Testis (tissue), 2 donors: ENCODE measurements at regions not wholly inside any gene's neighbourhood (a gene's known extent, or its start where the extent isn't known, plus 50 kb on each side); places are given as distances from the start of the nearest gene placed in this dataset.

Experiments used
- CTCF ChIP-seq, 3 experiments: fragments of 450-650 bp in 2 of 3; fragments of 200-600 bp in 1 of 3; sonication (generic) in 1 of 3; IDR thresholded peaks; one replicate each; pipeline ENCODE4 v1.5.1; 2016 to 2019; ENCODE audit warnings: antibody characterized with exemption in 3 of 3, mild to moderate bottlenecking in 2 of 3, moderate library complexity in 1 of 3
- POLR2A ChIP-seq: fragments of 450-650 bp; IDR thresholded peaks from one replicate; pipeline ENCODE4 v1.6.1; 2017; ENCODE audit warnings: antibody characterized with exemption, mild to moderate bottlenecking, moderate library complexity

- no peak for TF ChIP-seq CTCF (IDR thresholded peaks at IDR 0.05)
- no peak for TF ChIP-seq POLR2A
These were observed 57.8 kb upstream of the NFASC start for GRCh38 chr1:204812842-204813241.
